ENCODE measurements at regions not wholly inside any gene's neighbourhood (a gene's known extent, or its start where the extent isn't known, plus 50 kb on each side); places are given as distances from the start of the nearest gene placed in this dataset.

- no peaks in the 10 kb centered on the region for H3F3A ChIP-seq (ENCODE audit: insufficient read depth, low read length, poor library complexity, severe bottlenecking)
- no peak overlapping the region for H3K27ac ChIP-seq (ENCODE audit: low read length)
- no peaks in the 10 kb centered on the region for H3K79me2 ChIP-seq (replicated peaks; ENCODE audit: insufficient read depth, low read length)
- H3K27me3 ChIP-seq (ENCODE audit: insufficient read depth, low read depth, low read length) = no peaks in the 10 kb centered on the region
- H3K36me3 ChIP-seq (ENCODE audit: insufficient read depth, low read length) = no peaks in the 10 kb centered on the region
- H3K9me2 ChIP-seq (ENCODE audit: insufficient read depth, low read length) = no peaks in the 10 kb centered on the region
- no peak overlapping the region for H3K4me3 ChIP-seq (ENCODE audit: low read length)
- H2AFZ ChIP-seq (ENCODE audit: low read depth, low read length) = no peak overlapping the region
- no peaks in the 10 kb centered on the region for H3K9me3 ChIP-seq (ENCODE audit: low read length)
- no peaks in the 10 kb centered on the region for H4K20me1 ChIP-seq (ENCODE audit: insufficient read depth)
- TF ChIP-seq EZH2 (IDR thresholded peaks at IDR 0.05; ENCODE audit: borderline replicate concordance, insufficient read depth, low read length, poor library complexity, severe bottlenecking) = no peak
- TF ChIP-seq MXI1 (conservative IDR thresholded peaks at IDR 0.05; ENCODE audit: poor library complexity, severe bottlenecking) = no peak
- no peak for TF ChIP-seq TAF1 (IDR thresholded peaks at IDR 0.05; ENCODE audit: low read depth)
- no peak for TF ChIP-seq REST (IDR thresholded peaks at IDR 0.05; ENCODE audit: borderline replicate concordance)
- TF ChIP-seq CTCF (IDR thresholded peaks at IDR 0.05; ENCODE audit: poor library complexity, severe bottlenecking) = no peak
- no peak for TF ChIP-seq EP300 (conservative IDR thresholded peaks at IDR 0.05; ENCODE audit: poor library complexity, severe bottlenecking)
- no peak for TF ChIP-seq RAD21 (conservative IDR thresholded peaks at IDR 0.05)
- TF ChIP-seq POLR2AphosphoS5 (IDR thresholded peaks at IDR 0.05) = no peak
- no peak for TF ChIP-seq SMC3 (conservative IDR thresholded peaks at IDR 0.05; ENCODE audit: poor library complexity)
- H3K9ac ChIP-seq (ENCODE audit: low read length) = no peak overlapping the region
- no peak overlapping the region for H3K4me2 ChIP-seq (ENCODE audit: low read length)
Observed at GRCh38 chr10:59108886-59109288, 67.6 kb upstream of the PHYHIPL start.

- H3F3A ChIP-seq (ENCODE audit: insufficient read depth, low read length, poor library complexity, severe bottlenecking) = no peaks in the 10 kb centered on the region
- TF ChIP-seq SMC3 (conservative IDR thresholded peaks at IDR 0.05; ENCODE audit: poor library complexity) (no peak), RAD21 (conservative IDR thresholded peaks at IDR 0.05) (no peak), EP300 (conservative IDR thresholded peaks at IDR 0.05; ENCODE audit: poor library complexity, severe bottlenecking) (no peak), REST (IDR thresholded peaks at IDR 0.05; ENCODE audit: borderline replicate concordance) (no peak), TAF1 (IDR thresholded peaks at IDR 0.05; ENCODE audit: low read depth) (no peak), CTCF (IDR thresholded peaks at IDR 0.05; ENCODE audit: poor library complexity, severe bottlenecking) (no peak), EZH2 (IDR thresholded peaks at IDR 0.05; ENCODE audit: borderline replicate concordance, insufficient read depth, low read length, poor library complexity, severe bottlenecking) (no peak), MXI1 (conservative IDR thresholded peaks at IDR 0.05; ENCODE audit: poor library complexity, severe bottlenecking) (no peak), POLR2AphosphoS5 (IDR thresholded peaks at IDR 0.05) (no peak)
Observed at GRCh38 chr10:59109826-59110225, 66.6 kb upstream of the PHYHIPL start.

More at GRCh38 chr10:59109826-59110225, 66.6 kb upstream of the PHYHIPL start:
- Histone ChIP-seq H3K27ac (ENCODE audit: low read length) (no peak overlapping the region), H3K36me3 (ENCODE audit: insufficient read depth, low read length) (no peaks in the 10 kb centered on the region), H3K4me2 (ENCODE audit: low read length) (no peak overlapping the region), H2AFZ (ENCODE audit: low read depth, low read length) (no peak overlapping the region), H3K9me2 (ENCODE audit: insufficient read depth, low read length) (no peaks in the 10 kb centered on the region), H3K4me3 (ENCODE audit: low read length) (no peak overlapping the region), H3K9ac (ENCODE audit: low read length) (no peak overlapping the region), H4K20me1 (ENCODE audit: insufficient read depth) (no peaks in the 10 kb centered on the region), H3K27me3 (ENCODE audit: insufficient read depth, low read depth, low read length) (no peaks in the 10 kb centered on the region), H3K9me3 (ENCODE audit: low read length) (no peaks in the 10 kb centered on the region), H3K79me2 (replicated peaks; ENCODE audit: insufficient read depth, low read length) (no peaks in the 10 kb centered on the region)
